HG03432 (cell line): ENCODE measurements at regions not wholly inside any gene's neighbourhood (a gene's known extent, or its start where the extent isn't known, plus 50 kb on each side); places are given as distances from the start of the nearest gene placed in this dataset.

ENCODE experiments used
- ATAC-seq: cut with Tn5 transposase; IDR thresholded peaks from one replicate; pipeline ENCODE4 v1.9.1; 2021; ENCODE audit warnings: mild to moderate bottlenecking, moderate library complexity; ENCODE audit not compliant: unreplicated experiment

GRCh38 chr5:174189654-174190541, 144.4 kb downstream of the NSG2 start:
- ATAC-seq: no peak

GRCh38 chr5:174191076-174191475, 145.6 kb downstream of the NSG2 start:
- ATAC-seq: no peak

GRCh38 chr5:174191850-174192655, 146.5 kb downstream of the NSG2 start:
- ATAC-seq: no peak

DNA sequence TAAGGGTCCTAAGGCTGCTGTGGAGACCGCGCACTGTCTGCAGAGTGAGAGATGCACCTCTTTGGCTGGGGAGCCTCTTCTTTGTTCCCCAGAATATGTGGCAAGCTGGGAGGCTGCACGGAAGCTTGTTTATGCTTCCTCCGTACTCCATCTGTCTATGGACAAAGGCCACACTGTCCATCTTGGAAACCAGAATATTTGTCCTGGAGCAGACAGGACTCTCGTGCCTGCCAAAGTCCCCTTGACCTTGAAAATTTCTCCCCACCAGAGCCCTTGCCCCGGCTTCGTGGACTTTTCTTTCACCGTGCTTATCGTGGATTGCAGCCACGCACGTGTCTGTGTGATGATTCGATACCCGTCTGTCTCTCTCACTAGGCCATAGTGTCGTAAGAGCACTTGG, 147.4 kb downstream of the NSG2 start:
- ATAC-seq: no peak

GRCh38 chr5:174195517-174195916, 150.0 kb downstream of the NSG2 start:
- no peak for ATAC-seq

- no peak for ATAC-seq
These were observed 152.4 kb downstream of the NSG2 start for GRCh38 chr5:174197929-174198328.

DNA sequence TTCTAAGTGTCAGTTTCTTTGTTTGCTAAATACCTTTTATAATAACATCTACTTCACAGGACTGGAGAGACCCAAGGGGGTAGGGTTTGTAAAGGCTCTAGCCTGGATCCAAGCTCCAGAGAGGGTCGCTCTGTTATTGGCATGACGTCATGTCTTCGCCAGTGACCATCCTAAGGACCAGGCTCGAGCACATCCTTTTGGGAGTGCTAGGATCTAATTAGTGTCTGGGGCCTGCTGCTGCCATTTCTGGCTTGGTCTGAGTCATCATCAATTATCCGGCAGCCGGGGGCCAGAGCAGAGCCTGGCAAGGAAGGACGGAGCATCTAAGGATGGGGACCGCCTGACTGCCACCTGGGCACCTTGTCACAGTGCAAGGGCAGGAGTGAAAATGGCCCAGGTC, 153.0 kb downstream of the NSG2 start:
- no peak for ATAC-seq

DNA sequence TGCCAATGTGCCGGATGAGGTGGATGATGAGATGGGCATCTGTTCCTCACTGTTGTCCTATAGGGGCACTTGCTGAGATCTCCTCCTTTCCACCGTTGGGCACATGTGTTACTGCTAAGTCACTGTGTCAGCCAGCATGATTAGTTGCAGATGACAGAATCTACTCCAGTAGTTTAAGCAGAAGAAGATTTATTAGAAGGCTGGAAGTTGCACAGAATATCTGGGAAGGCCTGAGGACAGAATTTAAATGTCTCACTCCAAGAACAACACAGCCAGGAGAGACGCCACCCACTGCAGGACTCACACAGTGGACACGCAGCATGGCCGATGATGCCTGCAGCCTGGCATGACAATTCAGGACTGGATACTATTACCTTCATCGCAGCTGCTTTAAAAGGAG, 157.5 kb downstream of the NSG2 start:
- no peak for ATAC-seq

GRCh38 chr5:174204535-174205313, 159.2 kb downstream of the NSG2 start:
- ATAC-seq: no peak

DNA sequence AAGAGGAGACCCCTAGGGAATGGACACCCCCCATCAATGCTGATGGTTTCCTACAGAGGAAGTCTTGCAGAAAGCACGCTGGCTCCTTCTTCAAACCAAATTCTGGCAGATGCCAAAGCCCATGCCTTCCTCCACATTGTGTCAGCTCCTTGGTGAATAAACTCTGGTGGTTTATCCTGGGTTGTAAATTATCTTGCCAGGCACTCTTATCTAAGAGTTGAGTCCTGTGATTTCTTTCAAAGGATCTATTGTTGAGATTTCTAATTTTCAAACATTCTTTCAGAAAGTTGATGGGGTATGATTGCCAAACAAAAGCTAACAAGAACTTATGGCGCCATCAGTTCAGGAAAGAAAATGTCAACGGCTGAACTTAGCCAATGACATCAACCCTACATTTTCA, 160.4 kb downstream of the NSG2 start:
- no peak for ATAC-seq

DNA sequence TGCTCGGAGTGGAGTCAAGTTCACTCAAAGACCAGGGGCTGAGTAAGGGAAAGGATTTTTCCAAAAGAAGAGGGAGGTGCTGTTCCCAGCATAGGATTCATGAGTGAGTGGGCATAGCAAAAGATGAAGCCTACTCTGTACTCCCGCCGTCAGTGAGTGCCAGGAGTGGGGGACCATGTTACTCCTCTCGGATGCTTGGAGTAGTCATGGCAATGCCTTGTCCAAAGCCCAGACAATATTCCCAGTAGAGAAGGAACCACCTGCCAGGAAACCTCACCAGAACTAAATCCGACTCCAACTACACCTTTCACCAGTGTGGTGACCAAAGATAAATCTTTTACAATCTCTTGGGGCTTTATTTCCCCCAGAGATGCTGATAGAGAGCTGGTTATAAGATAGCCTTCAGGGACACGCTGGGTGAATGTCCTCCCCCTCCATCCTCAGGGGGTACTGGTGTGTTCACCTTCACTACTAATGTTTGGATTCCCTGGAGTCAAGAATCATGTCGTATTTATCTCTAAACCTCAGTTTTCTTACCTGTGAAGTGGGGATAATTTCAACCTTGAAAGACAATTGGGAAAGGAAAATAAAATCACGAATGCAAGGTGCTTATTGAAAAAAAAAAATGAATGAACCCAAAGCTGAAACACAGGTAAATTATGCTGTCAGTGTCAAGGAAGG, 165.2 kb downstream of the NSG2 start:
- ATAC-seq: no peak

DNA sequence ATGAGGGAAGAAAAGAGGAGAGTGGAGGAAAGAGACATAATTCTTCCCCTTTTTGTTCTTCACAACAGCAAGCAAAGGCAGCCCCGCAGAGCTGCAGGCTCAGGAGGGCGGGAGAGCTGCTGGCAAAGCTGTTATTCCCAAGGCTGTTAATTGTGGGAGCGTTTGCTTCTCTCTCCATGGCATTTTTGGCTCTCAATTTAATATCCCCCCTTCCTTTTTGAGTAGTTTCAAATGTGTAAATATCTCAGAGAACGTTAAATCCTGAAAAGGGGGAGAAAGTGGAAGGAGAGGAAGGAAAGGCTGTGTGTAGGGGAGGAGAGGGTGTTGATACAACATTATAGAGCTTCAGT, 165.7 kb downstream of the NSG2 start:
- no peak for ATAC-seq

DNA sequence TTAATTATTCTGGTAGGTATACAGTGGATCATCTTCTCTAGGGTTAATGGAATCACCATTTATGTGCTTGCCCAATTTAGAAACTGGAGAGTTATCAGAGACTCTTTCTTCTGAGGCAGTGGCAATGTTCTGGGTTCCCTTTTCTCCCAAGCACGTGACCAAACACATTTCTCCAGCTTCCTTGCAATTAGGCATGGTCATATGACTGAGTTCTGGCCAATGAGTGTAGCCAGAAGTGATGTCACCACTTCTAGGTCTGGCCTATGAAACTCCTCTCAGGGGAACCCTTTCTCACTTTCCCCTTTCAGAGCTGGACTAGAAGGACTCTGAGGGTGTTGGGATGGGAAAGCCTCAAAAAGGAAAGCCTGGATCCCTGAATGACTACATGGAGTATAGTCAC, 172.0 kb downstream of the NSG2 start:
- no peak for ATAC-seq

DNA sequence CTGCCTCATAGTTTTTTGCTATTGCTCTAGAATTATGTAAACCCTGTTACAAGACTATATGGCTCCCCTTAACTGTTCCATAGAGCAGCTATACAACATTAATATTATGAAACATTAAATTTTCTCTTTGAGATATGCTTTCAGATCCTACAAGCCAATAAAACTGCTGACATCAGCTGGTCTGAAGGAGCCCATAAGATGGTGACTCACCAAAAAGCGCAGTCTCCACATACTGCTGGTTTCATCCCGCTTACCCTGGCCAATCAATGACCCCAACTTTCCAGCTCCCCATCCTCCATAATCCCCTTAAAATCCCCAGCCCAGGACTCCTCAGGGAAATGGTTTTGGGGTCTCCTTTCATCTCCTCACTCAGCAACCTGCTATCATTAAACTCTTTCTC, 172.7 kb downstream of the NSG2 start:
- ATAC-seq: no peak

GRCh38 chr5:174220417-174220816, 174.9 kb downstream of the NSG2 start:
- ATAC-seq: no peak

- ATAC-seq: no peak
These were observed 175.9 kb downstream of the NSG2 start for GRCh38 chr5:174221436-174221835.

- ATAC-seq: no peak
These were observed 176.4 kb downstream of the NSG2 start for GRCh38 chr5:174221946-174222345.

DNA sequence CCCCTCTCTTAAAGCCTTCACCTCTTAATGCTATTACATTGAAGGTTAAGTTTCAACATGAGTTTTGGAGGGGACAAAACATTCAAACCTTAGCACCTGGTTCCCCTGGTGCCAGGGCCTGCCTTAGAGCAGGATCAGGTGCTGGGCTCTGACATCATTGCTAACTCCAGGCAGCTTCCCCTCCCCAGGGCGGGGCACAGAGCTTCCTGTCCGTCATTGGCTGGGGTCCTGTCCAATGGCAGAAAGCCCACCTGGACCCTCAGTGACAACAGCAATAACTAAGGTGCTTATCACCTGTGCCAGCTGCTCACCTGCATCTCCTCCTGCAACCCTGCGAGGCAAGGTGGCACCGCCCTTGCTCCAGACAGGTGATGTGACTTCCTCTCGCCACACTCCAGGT, 177.4 kb downstream of the NSG2 start:
- no peak for ATAC-seq

DNA sequence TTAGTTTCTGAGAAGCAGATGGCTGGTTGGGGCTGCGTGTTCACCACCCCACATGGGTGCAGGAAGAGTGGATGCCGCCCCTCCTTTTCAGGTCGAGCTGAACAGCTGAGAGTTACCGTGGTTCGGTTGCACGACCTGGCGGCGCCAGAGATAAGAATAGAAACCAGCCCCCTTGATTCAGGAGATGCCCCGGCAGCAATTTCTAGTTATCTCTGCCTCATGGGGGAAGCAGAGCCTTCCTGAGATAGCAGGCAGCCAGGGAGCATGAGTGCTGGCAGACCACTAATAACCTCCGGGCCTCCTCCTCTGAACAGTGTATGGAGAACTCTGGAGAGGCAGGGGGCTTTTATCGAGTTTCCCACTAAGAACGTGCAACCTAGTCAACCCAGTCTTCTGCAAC, 177.8 kb downstream of the NSG2 start:
- no peak for ATAC-seq

DNA sequence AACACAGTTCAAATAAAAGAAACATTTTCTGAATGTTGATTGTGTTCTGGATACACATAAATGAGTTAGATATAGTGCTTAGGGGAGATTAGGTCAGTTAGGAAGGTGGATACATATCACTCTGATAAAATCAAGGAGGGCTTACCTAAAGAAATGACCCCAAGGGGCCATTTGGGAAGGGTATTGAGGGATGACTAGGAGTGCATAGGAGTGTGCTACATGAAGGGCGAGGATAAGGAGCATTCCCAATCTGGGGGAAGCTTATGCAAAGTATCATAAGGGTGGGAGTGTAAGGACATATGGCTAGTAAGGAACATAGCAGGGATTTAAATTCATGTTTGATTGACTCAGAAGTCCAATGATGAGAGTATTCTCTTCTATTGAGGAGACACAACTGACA, 183.6 kb downstream of the NSG2 start:
- no peak for ATAC-seq
